OCI-LY7 (cell line): ENCODE measurements at regions not wholly inside any gene's neighbourhood (a gene's known extent, or its start where the extent isn't known, plus 50 kb on each side); places are given as distances from the start of the nearest gene placed in this dataset.

Experiments used
- BruUV-seq: library from RNA; stranded (reverse); fragments of 400-500 nt; replicated peaks from 2 replicates; lab custom pipeline; 2021; lab: Mats Ljungman, UMichigan
- CTCF ChIA-PET: fragments of 300-600 bp; sonication (Branson Sonifier 250); formaldehyde crosslinking; loops from one replicate; lab custom pipeline; 2022; ENCODE audit warnings: antibody characterized with exemption; ENCODE audit not compliant: unreplicated experiment; lab: Charles Lee
- POLR2A ChIA-PET: fragments of 300-600 bp; sonication (Branson Sonifier 250); formaldehyde crosslinking; loops from one replicate; lab custom pipeline; 2022; ENCODE audit warnings: antibody characterized with exemption; lab: Charles Lee
- DNase-seq: peaks from one replicate; pipeline ENCODE4 v3.0.0-alpha.2; 2015; ENCODE audit warnings: low spot score
- H2AFZ ChIP-seq: fragments of 200-600 bp; sonication (generic), shearing (Covaris generic); 2 replicates; pipeline ENCODE4 v1.6.1; 2014; ENCODE audit warnings: mild to moderate bottlenecking, antibody characterized with exemption, low read length, moderate library complexity
- H3K27ac ChIP-seq: fragments of 200-600 bp; sonication (generic); 2 replicates; pipeline ENCODE4 v1.5.1; 2014; ENCODE audit warnings: mixed run types, low read depth, mild to moderate bottlenecking, moderate library complexity, low read length, inconsistent platforms; ENCODE audit not compliant: poor library complexity, severe bottlenecking
- H3K36me3 ChIP-seq: fragments of 200-600 bp; sonication (generic); 2 replicates; pipeline ENCODE4 v1.6.1; 2014; ENCODE audit warnings: mild to moderate bottlenecking, antibody characterized with exemption, low read length, moderate library complexity, mixed read lengths; ENCODE audit not compliant: insufficient read depth
- H3K4me1 ChIP-seq: fragments of 200-600 bp; sonication (generic); 2 replicates; pipeline ENCODE4 v1.5.1; 2014; ENCODE audit warnings: mild to moderate bottlenecking, low read length; ENCODE audit not compliant: insufficient read depth, poor library complexity, severe bottlenecking
- H3K4me2 ChIP-seq: fragments of 200-600 bp; sonication (generic); 2 replicates; pipeline ENCODE4 v1.6.1; 2014; ENCODE audit warnings: mild to moderate bottlenecking, low read length
- H3K4me3 ChIP-seq: fragments of 200-600 bp; sonication (generic); 2 replicates; pipeline ENCODE4 v1.5.1; 2014; ENCODE audit warnings: mild to moderate bottlenecking, low read depth, low read length; ENCODE audit not compliant: poor library complexity, severe bottlenecking
- H3K79me2 ChIP-seq: fragments of 200-600 bp; sonication (generic); 2 replicates; pipeline ENCODE4 v1.6.1; 2016; ENCODE audit warnings: low read depth, mild to moderate bottlenecking, low read length, moderate library complexity, mixed read lengths; ENCODE audit not compliant: insufficient read depth
- H3K9me2 ChIP-seq: fragments of 200-600 bp; sonication (generic); 2 replicates; pipeline ENCODE4 v1.6.1; 2016; ENCODE audit warnings: mild to moderate bottlenecking, low read length, mixed read lengths; ENCODE audit not compliant: insufficient read depth
- H3K9me3 ChIP-seq: fragments of 200-600 bp; sonication (generic); 2 replicates; pipeline ENCODE4 v1.6.1; 2014; ENCODE audit warnings: mild to moderate bottlenecking, mixed run types, low read length, mixed read lengths
- H4K20me1 ChIP-seq: fragments of 200-600 bp; sonication (generic); 2 replicates; pipeline ENCODE4 v1.6.1; 2014; ENCODE audit warnings: mild to moderate bottlenecking, antibody characterized with exemption, low read length, moderate library complexity, mixed read lengths; ENCODE audit not compliant: insufficient read depth
- CTCF ChIP-seq: fragments of 200-600 bp; sonication (generic); conservative IDR thresholded peaks from 2 replicates; pipeline ENCODE4 v1.5.1; 2014; ENCODE audit warnings: mild to moderate bottlenecking, antibody characterized with exemption, low read length, moderate library complexity, mixed read lengths
- EZH2phosphoT487 ChIP-seq: fragments of 200-600 bp; sonication (generic); IDR thresholded peaks from 2 replicates; pipeline ENCODE4 v1.6.1; 2018; ENCODE audit warnings: low read depth, borderline replicate concordance, mild to moderate bottlenecking, mixed run types, antibody characterized with exemption, low read length, moderate library complexity, mixed read lengths
- intact Hi-C: fragments of 100-400 bp; cut with micrococcal nuclease; formaldehyde crosslinking; loops from one replicate; pipeline ENCODE4 v1.10.0; 2022; ENCODE audit not compliant: unreplicated experiment

- ChIA-PET CTCF (no interaction called here), POLR2A (no interaction called here)
- no peaks in the 10 kb centered on the region for H3K9me2 ChIP-seq
- no peak overlapping the region for H3K4me2 ChIP-seq
- intact Hi-C loops, result no loop called here
- no TSS peak for BruUV-seq
- no peak for TF ChIP-seq CTCF
- H3K79me2 ChIP-seq, result no peaks in the 10 kb centered on the region
- H3K27ac ChIP-seq, result no peak overlapping the region
- H3K4me3 ChIP-seq, result no peak overlapping the region
- no peaks in the 10 kb centered on the region for H3K9me3 ChIP-seq
- H2AFZ ChIP-seq, result no peak overlapping the region
- no peaks in the 10 kb centered on the region for H3K36me3 ChIP-seq
- H3K4me1 ChIP-seq, result no peaks in the 10 kb centered on the region
- no peaks in the 10 kb centered on the region for H4K20me1 ChIP-seq
- DNase-seq, result no peak
These were observed 132.1 kb upstream of the SOX5 start for GRCh38 chr12:24081606-24082005.

GRCh38 chr12:24081092-24081529, 131.6 kb upstream of the SOX5 start:
- no peak overlapping the region for H3K4me2 ChIP-seq
- BruUV-seq, result no TSS peak
- H3K9me2 ChIP-seq, result no peaks in the 10 kb centered on the region
- no peak for DNase-seq
- H2AFZ ChIP-seq, result no peak overlapping the region
- no peaks in the 10 kb centered on the region for H3K4me1 ChIP-seq
- TF ChIP-seq CTCF (no peak), EZH2phosphoT487 (no peak)
- H3K79me2 ChIP-seq, result no peaks in the 10 kb centered on the region
- H3K27ac ChIP-seq, result no peak overlapping the region
- no peaks in the 10 kb centered on the region for H4K20me1 ChIP-seq
- no peaks in the 10 kb centered on the region for H3K36me3 ChIP-seq
- no peak overlapping the region for H3K4me3 ChIP-seq
- POLR2A ChIA-PET, result no interaction called here
- intact Hi-C loops, result no loop called here
- CTCF ChIA-PET, result no interaction called here
- H3K9me3 ChIP-seq, result no peaks in the 10 kb centered on the region

GRCh38 chr12:24080465-24080864, 131.0 kb upstream of the SOX5 start:
- no peak overlapping the region for H2AFZ ChIP-seq
- H3K4me2 ChIP-seq, result no peak overlapping the region
- no peaks in the 10 kb centered on the region for H3K4me1 ChIP-seq
- H3K9me2 ChIP-seq, result no peaks in the 10 kb centered on the region
- no peak overlapping the region for H3K27ac ChIP-seq
- intact Hi-C loops, result no loop called here
- H3K79me2 ChIP-seq, result no peaks in the 10 kb centered on the region
- TF ChIP-seq CTCF (no peak), EZH2phosphoT487 (no peak)
- H3K9me3 ChIP-seq, result no peaks in the 10 kb centered on the region
- H3K4me3 ChIP-seq, result no peak overlapping the region
- ChIA-PET CTCF (no interaction called here), POLR2A (no interaction called here)
- BruUV-seq, result no TSS peak
- H4K20me1 ChIP-seq, result no peaks in the 10 kb centered on the region
- no peaks in the 10 kb centered on the region for H3K36me3 ChIP-seq
- no peak for DNase-seq
